MM.1S (cell line): ENCODE measurements at regions not wholly inside any gene's neighbourhood (a gene's known extent, or its start where the extent isn't known, plus 50 kb on each side); places are given as distances from the start of the nearest gene placed in this dataset.

ENCODE experiments used
- DNase-seq: peaks from one replicate; pipeline ENCODE4 v3.0.0-alpha.2; 2015
- H2AFZ ChIP-seq: fragments of 300-600 bp; sonication (generic); 2 replicates; pipeline ENCODE4 v1.6.0; 2016; ENCODE audit warnings: antibody characterized with exemption, low read length
- H3F3A ChIP-seq: fragments of 300-600 bp; sonication (generic); 2 replicates; pipeline ENCODE4 v1.6.1; 2016; ENCODE audit warnings: mild to moderate bottlenecking, antibody characterized with exemption, low read length, moderate library complexity, mixed read lengths; ENCODE audit not compliant: insufficient read depth
- H3K27ac ChIP-seq: fragments of 300-600 bp; sonication (generic); 2 replicates; pipeline ENCODE4 v1.5.1; 2016; ENCODE audit warnings: mild to moderate bottlenecking, low read length
- H3K27me3 ChIP-seq: fragments of 300-600 bp; sonication (generic); replicated peaks from 2 replicates; pipeline ENCODE4 v1.6.0; 2016; ENCODE audit warnings: low read length; ENCODE audit not compliant: insufficient read depth
- H3K36me3 ChIP-seq: fragments of 300-600 bp; sonication (generic); replicated peaks from 2 replicates; pipeline ENCODE4 v1.6.1; 2016; ENCODE audit warnings: mild to moderate bottlenecking, low read length, mixed read lengths; ENCODE audit not compliant: insufficient read depth
- H3K4me1 ChIP-seq: fragments of 300-600 bp; sonication (generic); 2 replicates; pipeline ENCODE4 v1.6.1; 2016; ENCODE audit warnings: low read length, mixed read lengths
- H3K4me2 ChIP-seq: fragments of 300-600 bp; sonication (generic); 2 replicates; pipeline ENCODE4 v1.6.0; 2016; ENCODE audit warnings: low read depth, low read length
- H3K4me3 ChIP-seq: fragments of 300-600 bp; sonication (generic); 2 replicates; pipeline ENCODE4 v1.5.1; 2016; ENCODE audit warnings: low read length, mixed read lengths
- H3K79me2 ChIP-seq: fragments of 300-600 bp; sonication (generic); 2 replicates; pipeline ENCODE4 v1.6.1; 2016; ENCODE audit warnings: mixed run types, low read length, mixed read lengths
- H3K9ac ChIP-seq: fragments of 300-600 bp; sonication (generic); 2 replicates; pipeline ENCODE4 v1.6.1; 2016; ENCODE audit warnings: low read length, mixed read lengths
- H3K9me2 ChIP-seq: fragments of 300-600 bp; sonication (generic); replicated peaks from 2 replicates; pipeline ENCODE4 v1.6.1; 2016; ENCODE audit warnings: mild to moderate bottlenecking, low read length, mixed read lengths; ENCODE audit not compliant: insufficient read depth
- H3K9me3 ChIP-seq: fragments of 300-600 bp; sonication (generic); replicated peaks from 2 replicates; pipeline ENCODE4 v1.6.1; 2016; ENCODE audit warnings: mild to moderate bottlenecking, low read length, mixed read lengths; ENCODE audit not compliant: insufficient read depth
- H4K20me1 ChIP-seq: fragments of 300-600 bp; sonication (generic); 2 replicates; pipeline ENCODE4 v1.6.1; 2016; ENCODE audit warnings: mild to moderate bottlenecking, low read length, moderate library complexity, mixed read lengths; ENCODE audit not compliant: insufficient read depth
- CTCF ChIP-seq: fragments of 300-600 bp; sonication (generic); IDR thresholded peaks from 2 replicates; pipeline ENCODE4 v1.5.1; 2016; ENCODE audit warnings: antibody characterized with exemption, low read length, mixed read lengths
- EZH2 ChIP-seq: fragments of 300-600 bp; sonication (generic); optimal IDR thresholded peaks from 2 replicates; pipeline ENCODE3; 2017; ENCODE audit warnings: low read depth, mild to moderate bottlenecking, antibody characterized with exemption, low read length, mixed read lengths
- EZH2phosphoT487 ChIP-seq: fragments of 300-600 bp; sonication (generic); IDR thresholded peaks from 2 replicates; pipeline ENCODE4 v1.6.1; 2018; ENCODE audit warnings: antibody characterized with exemption, low read length

- Histone ChIP-seq H3K9me3 (no peaks in the 10 kb centered on the region), H4K20me1 (no peaks in the 10 kb centered on the region), H3K27me3 (no peaks in the 10 kb centered on the region), H3K4me3 (no peak overlapping the region), H3K9me2 (no peaks in the 10 kb centered on the region), H3K36me3 (no peaks in the 10 kb centered on the region), H3K4me2 (no peak overlapping the region), H3K27ac (no peak overlapping the region), H3K4me1 (no peaks in the 10 kb centered on the region), H3F3A (no peaks in the 10 kb centered on the region), H3K79me2 (no peaks in the 10 kb centered on the region), H2AFZ (no peak overlapping the region), H3K9ac (no peak overlapping the region)
- TF ChIP-seq CTCF, result no peak
- no peak for TF ChIP-seq EZH2phosphoT487
- TF ChIP-seq EZH2, result no peak
- no peak for DNase-seq
Measured at GRCh38 chr13:99834246-99834645, 137.3 kb downstream of the ZIC5 start.

GRCh38 chr13:99832347-99832746 is 139.2 kb downstream of the ZIC5 start:
- H2AFZ ChIP-seq, result no peak overlapping the region
- no peak overlapping the region for H3K4me3 ChIP-seq
- H3K27ac ChIP-seq, result no peak overlapping the region
- no peaks in the 10 kb centered on the region for H3K9me3 ChIP-seq
- no peaks in the 10 kb centered on the region for H3K9me2 ChIP-seq
- no peaks in the 10 kb centered on the region for H3K27me3 ChIP-seq
- H3F3A ChIP-seq, result no peaks in the 10 kb centered on the region
- no peak for TF ChIP-seq EZH2phosphoT487
- TF ChIP-seq CTCF, result no peak
- no peak for TF ChIP-seq EZH2
- H3K79me2 ChIP-seq, result no peaks in the 10 kb centered on the region
- no peak overlapping the region for H3K4me2 ChIP-seq
- H3K4me1 ChIP-seq, result no peaks in the 10 kb centered on the region
- no peak overlapping the region for H3K9ac ChIP-seq
- no peaks in the 10 kb centered on the region for H3K36me3 ChIP-seq
- no peak for DNase-seq
- no peaks in the 10 kb centered on the region for H4K20me1 ChIP-seq

GRCh38 chr13:99830931-99831330 is 140.6 kb downstream of the ZIC5 start:
- no peak overlapping the region for H2AFZ ChIP-seq
- H3F3A ChIP-seq, result no peaks in the 10 kb centered on the region
- no peak overlapping the region for H3K4me3 ChIP-seq
- no peaks in the 10 kb centered on the region for H4K20me1 ChIP-seq
- H3K27ac ChIP-seq, result no peak overlapping the region
- TF ChIP-seq EZH2phosphoT487 (no peak), EZH2 (no peak)
- DNase-seq, result no peak
- H3K36me3 ChIP-seq, result no peaks in the 10 kb centered on the region
- H3K4me1 ChIP-seq, result no peaks in the 10 kb centered on the region
- H3K27me3 ChIP-seq, result no peaks in the 10 kb centered on the region
- no peak overlapping the region for H3K4me2 ChIP-seq
- no peaks in the 10 kb centered on the region for H3K9me3 ChIP-seq
- no peak overlapping the region for H3K9ac ChIP-seq
- H3K9me2 ChIP-seq, result no peaks in the 10 kb centered on the region
- no peaks in the 10 kb centered on the region for H3K79me2 ChIP-seq

GRCh38 chr13:99829593-99830239 is 141.9 kb downstream of the ZIC5 start:
- DNase-seq, result no peak
- Histone ChIP-seq H3K4me1 (no peaks in the 10 kb centered on the region), H3K9me2 (no peaks in the 10 kb centered on the region), H2AFZ (no peak overlapping the region), H3K4me2 (no peak overlapping the region), H3K9me3 (no peaks in the 10 kb centered on the region), H3K36me3 (no peaks in the 10 kb centered on the region), H3K27ac (no peak overlapping the region), H3K9ac (no peak overlapping the region), H3K79me2 (no peaks in the 10 kb centered on the region), H3K4me3 (no peak overlapping the region), H3F3A (no peaks in the 10 kb centered on the region), H3K27me3 (no peaks in the 10 kb centered on the region), H4K20me1 (no peaks in the 10 kb centered on the region)
- TF ChIP-seq CTCF (no peak), EZH2 (no peak), EZH2phosphoT487 (no peak)
